GM23338 (cell line): ENCODE measurements at regions not wholly inside any gene's neighbourhood (a gene's known extent, or its start where the extent isn't known, plus 50 kb on each side); places are given as distances from the start of the nearest gene placed in this dataset.

Source experiments
- ATAC-seq: fragments of 200-7000 bp; cut with Tn5 transposase; 3 replicates; pipeline ENCODE4 v1.9.1; 2020
- DNase-seq: peaks from one replicate; pipeline ENCODE4 v3.0.0-alpha.2; 2015; ENCODE audit warnings: low spot score
- H2AFZ ChIP-seq: fragments of 200-600 bp; sonication (generic); 2 replicates; pipeline ENCODE4 v1.8.0; 2016; ENCODE audit warnings: antibody characterized with exemption, mild to moderate bottlenecking, moderate library complexity
- H3F3A ChIP-seq: fragments of 200-600 bp; sonication (generic); replicated peaks from 2 replicates; pipeline ENCODE4 v1.8.0; 2017; ENCODE audit warnings: antibody characterized with exemption, mixed run types, low read depth
- H3K27ac ChIP-seq: fragments of 200-600 bp; sonication (generic); 2 replicates; pipeline ENCODE4 v1.6.1; 2016; ENCODE audit warnings: low read depth
- H3K27me3 ChIP-seq: fragments of 200-600 bp; sonication (generic); 2 replicates; pipeline ENCODE4 v1.8.0; 2016; ENCODE audit warnings: mild to moderate bottlenecking, mixed run types, moderate library complexity; ENCODE audit not compliant: insufficient read depth
- H3K36me3 ChIP-seq: fragments of 200-600 bp; sonication (generic); 2 replicates; pipeline ENCODE4 v1.8.0; 2016; ENCODE audit warnings: mild to moderate bottlenecking; ENCODE audit not compliant: insufficient read depth
- H3K4me1 ChIP-seq: fragments of 200-600 bp; sonication (generic); 2 replicates; pipeline ENCODE4 v1.8.0; 2016; ENCODE audit warnings: mild to moderate bottlenecking, moderate library complexity; ENCODE audit not compliant: insufficient read depth
- H3K4me2 ChIP-seq: fragments of 200-600 bp; sonication (generic); 2 replicates; pipeline ENCODE4 v1.7.1; 2017; ENCODE audit warnings: mixed run types
- H3K4me3 ChIP-seq: fragments of 200-600 bp; sonication (generic); 2 replicates; pipeline ENCODE4 v1.6.1; 2016; ENCODE audit warnings: mixed run types
- H3K79me2 ChIP-seq: fragments of 200-600 bp; sonication (generic); replicated peaks from 2 replicates; pipeline ENCODE4 v1.8.0; 2017; ENCODE audit warnings: mild to moderate bottlenecking; ENCODE audit not compliant: insufficient read depth
- H3K9me2 ChIP-seq: fragments of 200-600 bp; sonication (generic); 2 replicates; pipeline ENCODE4 v1.8.0; 2017; ENCODE audit not compliant: insufficient read depth
- H4K20me1 ChIP-seq: fragments of 200-600 bp; sonication (generic); replicated peaks from 2 replicates; pipeline ENCODE4 v1.8.0; 2017; ENCODE audit warnings: mild to moderate bottlenecking; ENCODE audit not compliant: insufficient read depth
- H3K27ac Mint-ChIP-seq: 2 replicates; pipeline ENCODE4 v1.8.0; 2020; ENCODE audit warnings: inconsistent platforms, mild to moderate bottlenecking, moderate library complexity, mixed read lengths
- H3K27me3 Mint-ChIP-seq: 3 replicates; pipeline ENCODE4 v1.8.0; 2022; ENCODE audit warnings: low read depth, mild to moderate bottlenecking, moderate library complexity, mixed read lengths, inconsistent platforms; ENCODE audit not compliant: insufficient read depth, poor library complexity
- H3K36me3 Mint-ChIP-seq: 3 replicates; pipeline ENCODE4 v1.8.0; 2021; ENCODE audit warnings: low read depth, mild to moderate bottlenecking, inconsistent platforms, moderate library complexity, mixed read lengths
- H3K4me1 Mint-ChIP-seq: 3 replicates; pipeline ENCODE4 v1.8.0; 2020; ENCODE audit warnings: mild to moderate bottlenecking, inconsistent platforms, mixed read lengths
- H3K4me3 Mint-ChIP-seq: 3 replicates; pipeline ENCODE4 v1.8.0; 2021; ENCODE audit warnings: moderate library complexity, mild to moderate bottlenecking, inconsistent platforms, mixed read lengths
- H3K9me3 Mint-ChIP-seq: 3 replicates; pipeline ENCODE4 v1.8.0; 2020; ENCODE audit warnings: moderate library complexity, mild to moderate bottlenecking, inconsistent platforms, mixed read lengths
- CREB1 ChIP-seq: fragments of 250-450 bp; sonication (Bioruptor Pico); IDR thresholded peaks from 2 replicates; pipeline ENCODE4 v1.5.0; 2020; ENCODE audit warnings: low read depth, mild to moderate bottlenecking, moderate library complexity
- EZH2 ChIP-seq: fragments of 200-600 bp; sonication (generic); IDR thresholded peaks from one replicate; pipeline ENCODE4 v1.8.0; 2017; ENCODE audit warnings: antibody characterized with exemption, mild to moderate bottlenecking, low read depth; ENCODE audit not compliant: unreplicated experiment
- POLR2AphosphoS5 ChIP-seq: IDR thresholded peaks from 2 replicates; pipeline ENCODE4 v1.6.1; 2016; ENCODE audit warnings: antibody characterized with exemption, low read depth
- REST ChIP-seq: IDR thresholded peaks from one replicate; pipeline ENCODE4 v1.6.1; 2018; ENCODE audit warnings: antibody characterized with exemption; ENCODE audit not compliant: unreplicated experiment
- TF ChIP-seq, protein P1 (sequence below), 2 experiments: fragments of 200-600 bp in 1 of 2; sonication (generic) in 1 of 2; conservative IDR thresholded peaks; 2 replicates each; pipeline versions ENCODE4 v1.5.1 to v1.6.1; 2016 to 2017; ENCODE audit warnings: antibody characterized with exemption in 2 of 2, low read depth in 2 of 2, mild to moderate bottlenecking in 2 of 2, moderate library complexity in 1 of 2
- TF ChIP-seq, protein P2 (sequence below): IDR thresholded peaks from 2 replicates; pipeline ENCODE4 v1.6.1; 2016; ENCODE audit warnings: antibody characterized with exemption
- TF ChIP-seq, protein P3 (sequence below): fragments of 250-450 bp; sonication (Bioruptor Pico); IDR thresholded peaks from 2 replicates; pipeline ENCODE4 v1.5.0; 2020; ENCODE audit warnings: mild to moderate bottlenecking, moderate library complexity

DNA sequence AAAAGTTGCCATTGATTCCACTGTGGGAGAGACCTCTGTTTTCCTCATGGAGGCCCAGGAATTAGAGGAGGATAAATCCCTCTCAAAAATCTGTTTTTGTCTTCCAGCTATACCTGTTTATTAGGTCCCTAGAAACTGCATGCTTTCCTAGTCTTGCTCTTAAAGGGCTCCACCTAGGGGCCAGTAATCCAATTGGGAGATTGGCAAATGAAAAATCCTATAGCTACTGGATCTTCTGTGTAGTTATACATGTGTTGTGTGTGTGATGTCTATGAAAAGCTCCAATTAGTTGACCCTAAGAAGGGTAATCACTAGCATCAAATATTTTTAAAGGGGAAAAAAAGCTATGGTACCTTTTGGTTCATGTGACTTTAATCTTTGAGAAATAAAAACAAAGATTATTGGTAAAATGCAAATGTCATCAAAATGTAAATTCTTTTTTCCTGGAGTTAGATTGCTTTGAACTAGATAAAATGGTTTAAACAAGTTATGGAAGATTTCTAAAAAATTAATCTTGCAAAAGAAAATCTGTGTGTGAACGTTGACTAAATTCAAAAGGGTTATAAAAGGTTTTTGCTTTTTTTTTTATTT, 63.4 kb upstream of the C1QTNF9B start:
- TF ChIP-seq, protein P1, sequence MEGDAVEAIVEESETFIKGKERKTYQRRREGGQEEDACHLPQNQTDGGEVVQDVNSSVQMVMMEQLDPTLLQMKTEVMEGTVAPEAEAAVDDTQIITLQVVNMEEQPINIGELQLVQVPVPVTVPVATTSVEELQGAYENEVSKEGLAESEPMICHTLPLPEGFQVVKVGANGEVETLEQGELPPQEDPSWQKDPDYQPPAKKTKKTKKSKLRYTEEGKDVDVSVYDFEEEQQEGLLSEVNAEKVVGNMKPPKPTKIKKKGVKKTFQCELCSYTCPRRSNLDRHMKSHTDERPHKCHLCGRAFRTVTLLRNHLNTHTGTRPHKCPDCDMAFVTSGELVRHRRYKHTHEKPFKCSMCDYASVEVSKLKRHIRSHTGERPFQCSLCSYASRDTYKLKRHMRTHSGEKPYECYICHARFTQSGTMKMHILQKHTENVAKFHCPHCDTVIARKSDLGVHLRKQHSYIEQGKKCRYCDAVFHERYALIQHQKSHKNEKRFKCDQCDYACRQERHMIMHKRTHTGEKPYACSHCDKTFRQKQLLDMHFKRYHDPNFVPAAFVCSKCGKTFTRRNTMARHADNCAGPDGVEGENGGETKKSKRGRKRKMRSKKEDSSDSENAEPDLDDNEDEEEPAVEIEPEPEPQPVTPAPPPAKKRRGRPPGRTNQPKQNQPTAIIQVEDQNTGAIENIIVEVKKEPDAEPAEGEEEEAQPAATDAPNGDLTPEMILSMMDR (conservative IDR thresholded peaks at IDR 0.05; ENCODE audit: low read depth in 2 of 2), result peak; percentile 73 to 92
- no peak for TF ChIP-seq REST
- TF ChIP-seq, protein P2, sequence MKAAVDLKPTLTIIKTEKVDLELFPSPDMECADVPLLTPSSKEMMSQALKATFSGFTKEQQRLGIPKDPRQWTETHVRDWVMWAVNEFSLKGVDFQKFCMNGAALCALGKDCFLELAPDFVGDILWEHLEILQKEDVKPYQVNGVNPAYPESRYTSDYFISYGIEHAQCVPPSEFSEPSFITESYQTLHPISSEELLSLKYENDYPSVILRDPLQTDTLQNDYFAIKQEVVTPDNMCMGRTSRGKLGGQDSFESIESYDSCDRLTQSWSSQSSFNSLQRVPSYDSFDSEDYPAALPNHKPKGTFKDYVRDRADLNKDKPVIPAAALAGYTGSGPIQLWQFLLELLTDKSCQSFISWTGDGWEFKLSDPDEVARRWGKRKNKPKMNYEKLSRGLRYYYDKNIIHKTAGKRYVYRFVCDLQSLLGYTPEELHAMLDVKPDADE, result no peak
- no peak for TF ChIP-seq CREB1 (CRISPR knock-in tag)
- TF ChIP-seq POLR2AphosphoS5, result no peak
- Mint-ChIP-seq H3K9me3 (no peaks in the 10 kb centered on the region), H3K4me3 (no peak overlapping the region), H3K4me1 (peaks cover 5% of the 10 kb centered on the region; the same call in 2 of the 3 replicates), H3K27me3 (peaks cover 2% of the 10 kb centered on the region), H3K36me3 (no peaks in the 10 kb centered on the region), H3K27ac (no peak overlapping the region)
- ATAC-seq (peak; percentile 78), DNase-seq (peak; percentile 80)
- Histone ChIP-seq H3K27ac (no peak overlapping the region), H4K20me1 (no peaks in the 10 kb centered on the region), H3K79me2 (no peaks in the 10 kb centered on the region), H3K4me2 (no peak overlapping the region), H3K36me3 (no peaks in the 10 kb centered on the region), H3K27me3 (no peaks in the 10 kb centered on the region), H3F3A (no peaks in the 10 kb centered on the region), H3K9me2 (no peaks in the 10 kb centered on the region), H2AFZ (peak overlapping the region; percentile 36; the same call in 1 of the 2 replicates), H3K4me1 (peaks cover 3% of the 10 kb centered on the region; the same call in 1 of the 2 replicates), H3K4me3 (no peak overlapping the region)

DNA sequence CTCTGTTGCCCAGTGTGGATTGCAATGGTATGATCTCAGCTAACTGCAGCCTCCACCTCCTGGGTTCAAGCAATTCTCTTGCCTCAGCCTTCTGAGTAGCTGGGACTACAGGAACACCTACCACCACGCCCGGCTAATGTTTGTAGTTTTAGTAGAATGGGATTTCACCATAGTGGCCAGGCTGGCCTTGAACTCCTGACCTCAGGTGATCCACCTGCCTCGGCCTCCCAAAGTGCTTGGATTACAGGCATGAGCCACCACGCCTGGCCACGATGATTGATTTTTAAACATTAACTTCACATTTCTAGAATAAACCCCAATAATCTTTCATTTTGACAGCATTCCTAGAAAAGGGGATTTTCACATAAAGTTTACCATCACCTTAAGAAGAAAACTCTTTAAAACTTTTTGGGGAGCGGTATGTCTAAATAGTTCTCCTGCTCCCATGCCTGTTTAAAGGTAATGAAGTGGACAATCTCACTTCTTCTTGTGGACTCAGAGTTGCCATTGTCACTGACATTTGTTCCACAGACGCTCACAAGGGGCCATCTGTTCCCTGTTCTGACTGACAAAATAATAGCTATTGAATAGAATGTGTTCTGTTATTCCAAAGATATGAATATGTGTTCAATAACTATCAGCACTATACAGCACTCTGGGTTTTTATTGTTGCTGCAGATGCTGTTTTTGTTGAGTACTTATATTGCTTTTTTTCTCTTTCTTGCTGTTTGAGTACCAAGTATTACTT, 66.1 kb upstream of the C1QTNF9B start:
- Histone ChIP-seq H3K4me1 (peaks cover 3% of the 10 kb centered on the region; the same call in 1 of the 2 replicates), H3K79me2 (no peaks in the 10 kb centered on the region), H2AFZ (no peak overlapping the region), H3K27ac (no peak overlapping the region), H3K4me3 (no peak overlapping the region), H3F3A (no peaks in the 10 kb centered on the region), H3K36me3 (no peaks in the 10 kb centered on the region), H4K20me1 (no peaks in the 10 kb centered on the region), H3K9me2 (no peaks in the 10 kb centered on the region), H3K4me2 (no peak overlapping the region), H3K27me3 (no peaks in the 10 kb centered on the region)
- no peaks in the 10 kb centered on the region for H3K27me3 Mint-ChIP-seq
- no peak overlapping the region for H3K27ac Mint-ChIP-seq
- TF ChIP-seq, protein P3, sequence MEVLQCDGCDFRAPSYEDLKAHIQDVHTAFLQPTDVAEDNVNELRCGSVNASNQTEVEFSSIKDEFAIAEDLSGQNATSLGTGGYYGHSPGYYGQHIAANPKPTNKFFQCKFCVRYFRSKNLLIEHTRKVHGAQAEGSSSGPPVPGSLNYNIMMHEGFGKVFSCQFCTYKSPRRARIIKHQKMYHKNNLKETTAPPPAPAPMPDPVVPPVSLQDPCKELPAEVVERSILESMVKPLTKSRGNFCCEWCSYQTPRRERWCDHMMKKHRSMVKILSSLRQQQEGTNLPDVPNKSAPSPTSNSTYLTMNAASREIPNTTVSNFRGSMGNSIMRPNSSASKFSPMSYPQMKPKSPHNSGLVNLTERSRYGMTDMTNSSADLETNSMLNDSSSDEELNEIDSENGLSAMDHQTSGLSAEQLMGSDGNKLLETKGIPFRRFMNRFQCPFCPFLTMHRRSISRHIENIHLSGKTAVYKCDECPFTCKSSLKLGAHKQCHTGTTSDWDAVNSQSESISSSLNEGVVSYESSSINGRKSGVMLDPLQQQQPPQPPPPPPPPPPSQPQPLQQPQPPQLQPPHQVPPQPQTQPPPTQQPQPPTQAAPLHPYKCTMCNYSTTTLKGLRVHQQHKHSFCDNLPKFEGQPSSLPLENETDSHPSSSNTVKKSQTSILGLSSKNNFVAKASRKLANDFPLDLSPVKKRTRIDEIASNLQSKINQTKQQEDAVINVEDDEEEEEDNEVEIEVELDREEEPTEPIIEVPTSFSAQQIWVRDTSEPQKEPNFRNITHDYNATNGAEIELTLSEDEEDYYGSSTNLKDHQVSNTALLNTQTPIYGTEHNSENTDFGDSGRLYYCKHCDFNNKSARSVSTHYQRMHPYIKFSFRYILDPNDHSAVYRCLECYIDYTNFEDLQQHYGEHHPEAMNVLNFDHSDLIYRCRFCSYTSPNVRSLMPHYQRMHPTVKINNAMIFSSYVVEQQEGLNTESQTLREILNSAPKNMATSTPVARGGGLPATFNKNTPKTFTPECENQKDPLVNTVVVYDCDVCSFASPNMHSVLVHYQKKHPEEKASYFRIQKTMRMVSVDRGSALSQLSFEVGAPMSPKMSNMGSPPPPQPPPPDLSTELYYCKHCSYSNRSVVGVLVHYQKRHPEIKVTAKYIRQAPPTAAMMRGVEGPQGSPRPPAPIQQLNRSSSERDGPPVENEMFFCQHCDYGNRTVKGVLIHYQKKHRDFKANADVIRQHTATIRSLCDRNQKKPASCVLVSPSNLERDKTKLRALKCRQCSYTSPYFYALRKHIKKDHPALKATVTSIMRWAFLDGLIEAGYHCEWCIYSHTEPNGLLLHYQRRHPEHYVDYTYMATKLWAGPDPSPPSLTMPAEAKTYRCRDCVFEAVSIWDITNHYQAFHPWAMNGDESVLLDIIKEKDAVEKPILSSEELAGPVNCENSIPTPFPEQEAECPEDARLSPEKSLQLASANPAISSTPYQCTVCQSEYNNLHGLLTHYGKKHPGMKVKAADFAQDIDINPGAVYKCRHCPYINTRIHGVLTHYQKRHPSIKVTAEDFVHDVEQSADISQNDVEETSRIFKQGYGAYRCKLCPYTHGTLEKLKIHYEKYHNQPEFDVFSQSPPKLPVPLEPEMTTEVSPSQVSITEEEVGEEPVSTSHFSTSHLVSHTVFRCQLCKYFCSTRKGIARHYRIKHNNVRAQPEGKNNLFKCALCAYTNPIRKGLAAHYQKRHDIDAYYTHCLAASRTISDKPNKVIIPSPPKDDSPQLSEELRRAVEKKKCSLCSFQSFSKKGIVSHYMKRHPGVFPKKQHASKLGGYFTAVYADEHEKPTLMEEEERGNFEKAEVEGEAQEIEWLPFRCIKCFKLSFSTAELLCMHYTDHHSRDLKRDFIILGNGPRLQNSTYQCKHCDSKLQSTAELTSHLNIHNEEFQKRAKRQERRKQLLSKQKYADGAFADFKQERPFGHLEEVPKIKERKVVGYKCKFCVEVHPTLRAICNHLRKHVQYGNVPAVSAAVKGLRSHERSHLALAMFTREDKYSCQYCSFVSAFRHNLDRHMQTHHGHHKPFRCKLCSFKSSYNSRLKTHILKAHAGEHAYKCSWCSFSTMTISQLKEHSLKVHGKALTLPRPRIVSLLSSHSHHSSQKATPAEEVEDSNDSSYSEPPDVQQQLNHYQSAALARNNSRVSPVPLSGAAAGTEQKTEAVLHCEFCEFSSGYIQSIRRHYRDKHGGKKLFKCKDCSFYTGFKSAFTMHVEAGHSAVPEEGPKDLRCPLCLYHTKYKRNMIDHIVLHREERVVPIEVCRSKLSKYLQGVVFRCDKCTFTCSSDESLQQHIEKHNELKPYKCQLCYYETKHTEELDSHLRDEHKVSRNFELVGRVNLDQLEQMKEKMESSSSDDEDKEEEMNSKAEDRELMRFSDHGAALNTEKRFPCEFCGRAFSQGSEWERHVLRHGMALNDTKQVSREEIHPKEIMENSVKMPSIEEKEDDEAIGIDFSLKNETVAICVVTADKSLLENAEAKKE (CRISPR knock-in tag), result no peak
- no peak for TF ChIP-seq EZH2
- no peak for ATAC-seq
- no peak overlapping the region for H3K4me3 Mint-ChIP-seq
- H3K36me3 Mint-ChIP-seq, result no peaks in the 10 kb centered on the region
- no peaks in the 10 kb centered on the region for H3K9me3 Mint-ChIP-seq
- DNase-seq, result no peak
- H3K4me1 Mint-ChIP-seq, result peaks cover 5% of the 10 kb centered on the region; the same call in 1 of the 3 replicates
